ENCODE measurements at regions not wholly inside any gene's neighbourhood (a gene's known extent, or its start where the extent isn't known, plus 50 kb on each side); places are given as distances from the start of the nearest gene placed in this dataset.

GRCh38 chr2:145841973-145842372 lies 1322.1 kb upstream of the ZEB2 start (continued):
- TF ChIP-seq CTCF (conservative IDR thresholded peaks at IDR 0.05; ENCODE audit: low read depth in 2 of 2): no peak

DNA sequence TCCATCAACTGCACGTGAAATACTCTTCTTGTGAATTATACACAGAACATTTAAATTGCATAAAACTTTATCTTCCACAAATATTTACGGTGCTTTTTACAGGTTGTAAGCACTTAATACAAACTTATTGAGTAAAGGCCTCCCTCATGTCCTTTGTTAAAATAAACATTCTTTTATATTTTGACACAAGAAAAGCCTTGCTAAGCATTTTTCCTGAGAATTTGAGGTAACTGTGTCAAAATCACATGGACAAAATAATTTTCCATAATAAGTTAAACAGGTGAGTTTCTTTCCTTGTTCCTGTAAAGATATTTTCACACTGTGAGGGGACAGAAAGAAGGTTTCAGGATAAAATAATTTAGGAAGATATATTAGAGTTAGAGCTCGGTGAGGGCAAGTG lies 1317.1 kb upstream of the ZEB2 start:
- Histone ChIP-seq H3K4me2 (no peak overlapping the region), H3K36me3 (ENCODE audit: insufficient read depth) (no peaks in the 10 kb centered on the region), H3F3A (replicated peaks; ENCODE audit: low read depth) (no peaks in the 10 kb centered on the region), H3K79me2 (replicated peaks; ENCODE audit: insufficient read depth) (no peaks in the 10 kb centered on the region), H3K27ac (ENCODE audit: low read depth) (no peak overlapping the region), H3K4me3 (no peak overlapping the region), H4K20me1 (replicated peaks; ENCODE audit: insufficient read depth) (no peaks in the 10 kb centered on the region), H3K9me2 (ENCODE audit: insufficient read depth) (no peaks in the 10 kb centered on the region), H3K27me3 (ENCODE audit: insufficient read depth) (no peaks in the 10 kb centered on the region), H2AFZ (no peak overlapping the region), H3K4me1 (ENCODE audit: insufficient read depth) (no peaks in the 10 kb centered on the region)
- H3K36me3 Mint-ChIP-seq (ENCODE audit: low read depth): no peaks in the 10 kb centered on the region
- DNase-seq (ENCODE audit: low spot score): no peak
- no peak overlapping the region for H3K4me3 Mint-ChIP-seq
- no peaks in the 10 kb centered on the region for H3K4me1 Mint-ChIP-seq
- ATAC-seq: no peak
- H3K9me3 Mint-ChIP-seq: no peaks in the 10 kb centered on the region
- no peak overlapping the region for H3K27ac Mint-ChIP-seq
- H3K27me3 Mint-ChIP-seq (ENCODE audit: insufficient read depth, low read depth, poor library complexity): no peaks in the 10 kb centered on the region
- no peak for TF ChIP-seq EZH2 (IDR thresholded peaks at IDR 0.05; ENCODE audit: low read depth, unreplicated experiment)
- TF ChIP-seq JUNB (IDR thresholded peaks at IDR 0.05; ENCODE audit: unreplicated experiment): no peak
- TF ChIP-seq NANOG (IDR thresholded peaks at IDR 0.05; ENCODE audit: borderline replicate concordance): no peak
- TF ChIP-seq CREB1 (CRISPR knock-in tag; IDR thresholded peaks at IDR 0.05; ENCODE audit: low read depth): no peak
- TF ChIP-seq STAT1 (IDR thresholded peaks at IDR 0.05; ENCODE audit: unreplicated experiment): no peak
- TF ChIP-seq, protein P1, sequence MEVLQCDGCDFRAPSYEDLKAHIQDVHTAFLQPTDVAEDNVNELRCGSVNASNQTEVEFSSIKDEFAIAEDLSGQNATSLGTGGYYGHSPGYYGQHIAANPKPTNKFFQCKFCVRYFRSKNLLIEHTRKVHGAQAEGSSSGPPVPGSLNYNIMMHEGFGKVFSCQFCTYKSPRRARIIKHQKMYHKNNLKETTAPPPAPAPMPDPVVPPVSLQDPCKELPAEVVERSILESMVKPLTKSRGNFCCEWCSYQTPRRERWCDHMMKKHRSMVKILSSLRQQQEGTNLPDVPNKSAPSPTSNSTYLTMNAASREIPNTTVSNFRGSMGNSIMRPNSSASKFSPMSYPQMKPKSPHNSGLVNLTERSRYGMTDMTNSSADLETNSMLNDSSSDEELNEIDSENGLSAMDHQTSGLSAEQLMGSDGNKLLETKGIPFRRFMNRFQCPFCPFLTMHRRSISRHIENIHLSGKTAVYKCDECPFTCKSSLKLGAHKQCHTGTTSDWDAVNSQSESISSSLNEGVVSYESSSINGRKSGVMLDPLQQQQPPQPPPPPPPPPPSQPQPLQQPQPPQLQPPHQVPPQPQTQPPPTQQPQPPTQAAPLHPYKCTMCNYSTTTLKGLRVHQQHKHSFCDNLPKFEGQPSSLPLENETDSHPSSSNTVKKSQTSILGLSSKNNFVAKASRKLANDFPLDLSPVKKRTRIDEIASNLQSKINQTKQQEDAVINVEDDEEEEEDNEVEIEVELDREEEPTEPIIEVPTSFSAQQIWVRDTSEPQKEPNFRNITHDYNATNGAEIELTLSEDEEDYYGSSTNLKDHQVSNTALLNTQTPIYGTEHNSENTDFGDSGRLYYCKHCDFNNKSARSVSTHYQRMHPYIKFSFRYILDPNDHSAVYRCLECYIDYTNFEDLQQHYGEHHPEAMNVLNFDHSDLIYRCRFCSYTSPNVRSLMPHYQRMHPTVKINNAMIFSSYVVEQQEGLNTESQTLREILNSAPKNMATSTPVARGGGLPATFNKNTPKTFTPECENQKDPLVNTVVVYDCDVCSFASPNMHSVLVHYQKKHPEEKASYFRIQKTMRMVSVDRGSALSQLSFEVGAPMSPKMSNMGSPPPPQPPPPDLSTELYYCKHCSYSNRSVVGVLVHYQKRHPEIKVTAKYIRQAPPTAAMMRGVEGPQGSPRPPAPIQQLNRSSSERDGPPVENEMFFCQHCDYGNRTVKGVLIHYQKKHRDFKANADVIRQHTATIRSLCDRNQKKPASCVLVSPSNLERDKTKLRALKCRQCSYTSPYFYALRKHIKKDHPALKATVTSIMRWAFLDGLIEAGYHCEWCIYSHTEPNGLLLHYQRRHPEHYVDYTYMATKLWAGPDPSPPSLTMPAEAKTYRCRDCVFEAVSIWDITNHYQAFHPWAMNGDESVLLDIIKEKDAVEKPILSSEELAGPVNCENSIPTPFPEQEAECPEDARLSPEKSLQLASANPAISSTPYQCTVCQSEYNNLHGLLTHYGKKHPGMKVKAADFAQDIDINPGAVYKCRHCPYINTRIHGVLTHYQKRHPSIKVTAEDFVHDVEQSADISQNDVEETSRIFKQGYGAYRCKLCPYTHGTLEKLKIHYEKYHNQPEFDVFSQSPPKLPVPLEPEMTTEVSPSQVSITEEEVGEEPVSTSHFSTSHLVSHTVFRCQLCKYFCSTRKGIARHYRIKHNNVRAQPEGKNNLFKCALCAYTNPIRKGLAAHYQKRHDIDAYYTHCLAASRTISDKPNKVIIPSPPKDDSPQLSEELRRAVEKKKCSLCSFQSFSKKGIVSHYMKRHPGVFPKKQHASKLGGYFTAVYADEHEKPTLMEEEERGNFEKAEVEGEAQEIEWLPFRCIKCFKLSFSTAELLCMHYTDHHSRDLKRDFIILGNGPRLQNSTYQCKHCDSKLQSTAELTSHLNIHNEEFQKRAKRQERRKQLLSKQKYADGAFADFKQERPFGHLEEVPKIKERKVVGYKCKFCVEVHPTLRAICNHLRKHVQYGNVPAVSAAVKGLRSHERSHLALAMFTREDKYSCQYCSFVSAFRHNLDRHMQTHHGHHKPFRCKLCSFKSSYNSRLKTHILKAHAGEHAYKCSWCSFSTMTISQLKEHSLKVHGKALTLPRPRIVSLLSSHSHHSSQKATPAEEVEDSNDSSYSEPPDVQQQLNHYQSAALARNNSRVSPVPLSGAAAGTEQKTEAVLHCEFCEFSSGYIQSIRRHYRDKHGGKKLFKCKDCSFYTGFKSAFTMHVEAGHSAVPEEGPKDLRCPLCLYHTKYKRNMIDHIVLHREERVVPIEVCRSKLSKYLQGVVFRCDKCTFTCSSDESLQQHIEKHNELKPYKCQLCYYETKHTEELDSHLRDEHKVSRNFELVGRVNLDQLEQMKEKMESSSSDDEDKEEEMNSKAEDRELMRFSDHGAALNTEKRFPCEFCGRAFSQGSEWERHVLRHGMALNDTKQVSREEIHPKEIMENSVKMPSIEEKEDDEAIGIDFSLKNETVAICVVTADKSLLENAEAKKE (CRISPR knock-in tag; IDR thresholded peaks at IDR 0.05): no peak
- no peak for TF ChIP-seq POLR2AphosphoS5 (IDR thresholded peaks at IDR 0.05; ENCODE audit: low read depth)
- TF ChIP-seq ZNF114 (CRISPR knock-in tag; IDR thresholded peaks at IDR 0.05): no peak
- TF ChIP-seq, protein P2, sequence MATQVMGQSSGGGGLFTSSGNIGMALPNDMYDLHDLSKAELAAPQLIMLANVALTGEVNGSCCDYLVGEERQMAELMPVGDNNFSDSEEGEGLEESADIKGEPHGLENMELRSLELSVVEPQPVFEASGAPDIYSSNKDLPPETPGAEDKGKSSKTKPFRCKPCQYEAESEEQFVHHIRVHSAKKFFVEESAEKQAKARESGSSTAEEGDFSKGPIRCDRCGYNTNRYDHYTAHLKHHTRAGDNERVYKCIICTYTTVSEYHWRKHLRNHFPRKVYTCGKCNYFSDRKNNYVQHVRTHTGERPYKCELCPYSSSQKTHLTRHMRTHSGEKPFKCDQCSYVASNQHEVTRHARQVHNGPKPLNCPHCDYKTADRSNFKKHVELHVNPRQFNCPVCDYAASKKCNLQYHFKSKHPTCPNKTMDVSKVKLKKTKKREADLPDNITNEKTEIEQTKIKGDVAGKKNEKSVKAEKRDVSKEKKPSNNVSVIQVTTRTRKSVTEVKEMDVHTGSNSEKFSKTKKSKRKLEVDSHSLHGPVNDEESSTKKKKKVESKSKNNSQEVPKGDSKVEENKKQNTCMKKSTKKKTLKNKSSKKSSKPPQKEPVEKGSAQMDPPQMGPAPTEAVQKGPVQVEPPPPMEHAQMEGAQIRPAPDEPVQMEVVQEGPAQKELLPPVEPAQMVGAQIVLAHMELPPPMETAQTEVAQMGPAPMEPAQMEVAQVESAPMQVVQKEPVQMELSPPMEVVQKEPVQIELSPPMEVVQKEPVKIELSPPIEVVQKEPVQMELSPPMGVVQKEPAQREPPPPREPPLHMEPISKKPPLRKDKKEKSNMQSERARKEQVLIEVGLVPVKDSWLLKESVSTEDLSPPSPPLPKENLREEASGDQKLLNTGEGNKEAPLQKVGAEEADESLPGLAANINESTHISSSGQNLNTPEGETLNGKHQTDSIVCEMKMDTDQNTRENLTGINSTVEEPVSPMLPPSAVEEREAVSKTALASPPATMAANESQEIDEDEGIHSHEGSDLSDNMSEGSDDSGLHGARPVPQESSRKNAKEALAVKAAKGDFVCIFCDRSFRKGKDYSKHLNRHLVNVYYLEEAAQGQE (IDR thresholded peaks at IDR 0.05; ENCODE audit: unreplicated experiment): no peak
- no peak for TF ChIP-seq ZNF331 (CRISPR knock-in tag; IDR thresholded peaks at IDR 0.05; ENCODE audit: low read depth)
- no peak for TF ChIP-seq ETS1 (IDR thresholded peaks at IDR 0.05)

Measured in GM23338 (cell line).